HCEC 1CT (cell line): ENCODE measurements at regions not wholly inside any gene's neighbourhood (a gene's known extent, or its start where the extent isn't known, plus 50 kb on each side); places are given as distances from the start of the nearest gene placed in this dataset.
"Not testable (repeated sequence)": the region's sequence is repeated elsewhere in the genome, so short reads cannot be mapped to it uniquely, and the experiment has no call there.

ENCODE experiments used
- DNase-seq: peaks from one replicate; pipeline ENCODE4 v3.0.0-alpha.2; 2017

DNA sequence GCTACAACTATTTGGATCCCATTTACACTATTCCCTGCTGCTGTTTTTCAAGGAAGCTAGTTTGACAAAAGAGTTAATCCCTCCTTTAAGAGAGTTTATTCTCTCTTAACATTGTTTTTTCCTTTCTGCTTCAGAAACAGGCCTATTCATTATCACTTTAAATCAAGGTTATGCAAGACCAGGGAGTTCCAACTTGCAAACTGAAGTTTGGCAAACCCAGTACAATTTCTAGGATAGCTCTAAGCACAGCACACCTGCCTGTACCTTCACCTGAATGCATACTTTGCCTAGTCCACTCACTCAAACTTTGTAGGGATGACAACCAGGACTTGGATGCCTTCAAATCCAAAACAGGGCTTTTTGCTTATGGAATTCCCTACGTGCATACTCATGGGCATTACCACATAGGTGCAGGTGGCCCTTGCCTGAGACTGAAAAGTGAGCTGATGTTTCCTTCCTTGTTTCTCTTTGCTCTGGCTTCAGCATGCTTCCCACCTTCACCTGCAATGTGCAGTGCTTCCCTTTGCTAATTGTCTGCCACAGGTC lies 193.8 kb upstream of the MMADHC start:
- no peak for DNase-seq

- DNase-seq: no peak
Observed at GRCh38 chr2:149773006-149773405, 185.4 kb upstream of the MMADHC start.

- no peak for DNase-seq
Observed at GRCh38 chr2:149768320-149768799, 180.8 kb upstream of the MMADHC start.

- peak; percentile 84 for DNase-seq
Observed at GRCh38 chr2:149767516-149767974, 180.0 kb upstream of the MMADHC start.

DNA sequence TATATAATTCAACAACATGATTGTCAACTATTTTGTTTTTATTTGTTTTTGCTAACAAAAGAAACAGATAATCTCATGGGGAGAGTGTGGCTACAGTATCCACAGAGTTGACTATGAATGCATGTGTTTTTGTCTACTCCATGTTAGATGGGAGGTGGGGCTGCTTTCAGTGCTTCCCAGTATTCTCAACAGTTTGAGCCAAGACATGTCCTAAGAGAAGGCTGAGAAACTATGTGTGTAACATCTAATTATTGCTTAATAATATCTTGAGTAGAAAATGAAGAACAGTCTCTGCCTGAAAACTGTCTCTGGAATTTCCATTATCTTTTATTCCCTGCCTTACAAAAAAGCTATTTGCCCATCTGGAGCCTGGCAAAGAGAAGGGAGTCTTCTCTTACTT lies 178.8 kb upstream of the MMADHC start:
- no peak for DNase-seq

GRCh38 chr2:149765636-149766035 lies 178.1 kb upstream of the MMADHC start:
- DNase-seq: no peak

DNA sequence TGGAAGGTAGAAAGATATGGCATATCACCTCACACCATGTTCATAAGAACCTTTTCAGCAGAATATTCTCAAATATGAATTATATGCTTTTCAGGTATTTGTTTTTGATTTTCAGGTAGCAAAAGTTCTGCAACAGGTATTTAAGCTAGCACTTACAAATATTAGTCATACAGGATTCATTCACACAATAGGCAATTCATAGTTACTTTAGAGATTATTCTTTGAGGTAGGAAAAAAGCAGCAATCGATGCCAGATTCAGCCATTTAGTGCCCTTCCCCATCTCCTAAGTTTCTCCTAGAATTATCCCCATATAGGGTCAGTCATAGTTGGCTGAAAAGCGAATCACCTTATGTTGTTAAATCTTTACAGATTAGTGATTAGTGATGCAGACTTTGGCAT lies 177.4 kb upstream of the MMADHC start:
- no peak for DNase-seq

DNA sequence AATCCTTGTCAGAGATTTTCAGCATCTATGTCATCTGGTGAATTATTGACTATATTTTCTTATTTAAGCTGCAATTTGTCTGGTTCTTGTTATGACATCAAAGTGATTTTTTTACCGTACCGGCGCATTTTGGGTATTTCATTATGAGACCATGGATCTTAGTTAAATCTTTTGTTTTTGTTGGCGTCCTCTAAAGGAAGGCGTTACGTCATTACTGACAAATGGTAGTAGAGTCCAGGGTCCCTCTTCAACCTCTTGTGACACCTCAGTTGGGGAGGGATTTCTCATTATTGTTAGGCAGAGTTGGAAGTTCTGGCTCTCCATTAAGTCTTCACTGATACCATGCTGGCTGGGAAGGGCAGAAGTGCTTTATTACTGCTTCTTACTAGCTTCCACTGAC lies 175.8 kb upstream of the MMADHC start:
- DNase-seq: no peak

GRCh38 chr2:149761611-149762010 lies 174.0 kb upstream of the MMADHC start:
- DNase-seq: no peak

DNA sequence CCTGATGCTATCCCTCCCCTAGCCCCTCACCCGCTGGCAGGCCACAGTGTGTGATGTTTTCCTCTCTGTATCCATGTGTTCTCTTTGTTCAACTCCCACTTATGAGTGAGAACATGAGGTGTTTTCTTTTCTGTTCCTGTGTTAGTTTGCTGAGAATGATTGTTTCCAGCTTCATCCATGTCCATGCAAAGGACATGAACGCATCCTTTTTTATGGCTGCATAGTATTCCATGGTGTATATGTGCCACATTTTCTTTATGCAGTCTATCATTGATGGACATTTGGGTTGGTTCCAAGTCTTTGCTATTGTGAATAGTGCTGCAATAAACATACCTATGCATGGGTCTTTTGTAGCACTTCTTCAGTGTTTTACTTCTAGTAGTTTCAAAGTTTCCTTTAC lies 171.8 kb upstream of the MMADHC start:
- not testable (repeated sequence) for DNase-seq

DNA sequence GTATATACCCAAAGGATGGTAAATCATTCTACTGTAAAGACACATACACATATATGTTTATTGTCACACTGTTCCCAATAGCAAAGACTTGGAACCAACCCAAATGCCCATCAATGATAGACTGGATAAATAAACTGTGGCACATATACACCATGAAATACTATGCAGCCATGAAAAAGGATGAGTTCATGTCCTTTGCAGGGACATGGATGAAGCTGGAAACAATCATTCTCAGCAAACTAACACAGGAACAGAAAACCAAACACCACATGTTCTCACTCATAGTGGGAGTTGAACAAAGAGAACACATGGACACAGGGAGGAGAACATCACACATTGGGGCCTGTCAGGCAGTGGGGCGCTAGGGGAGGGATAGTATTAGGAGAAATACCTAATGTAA lies 167.1 kb upstream of the MMADHC start:
- not testable (repeated sequence) for DNase-seq

GRCh38 chr2:149747456-149747855 lies 159.9 kb upstream of the MMADHC start:
- peak; percentile 45 for DNase-seq

- no peak for DNase-seq
Observed at GRCh38 chr2:149745396-149746230, 158.0 kb upstream of the MMADHC start.

DNA sequence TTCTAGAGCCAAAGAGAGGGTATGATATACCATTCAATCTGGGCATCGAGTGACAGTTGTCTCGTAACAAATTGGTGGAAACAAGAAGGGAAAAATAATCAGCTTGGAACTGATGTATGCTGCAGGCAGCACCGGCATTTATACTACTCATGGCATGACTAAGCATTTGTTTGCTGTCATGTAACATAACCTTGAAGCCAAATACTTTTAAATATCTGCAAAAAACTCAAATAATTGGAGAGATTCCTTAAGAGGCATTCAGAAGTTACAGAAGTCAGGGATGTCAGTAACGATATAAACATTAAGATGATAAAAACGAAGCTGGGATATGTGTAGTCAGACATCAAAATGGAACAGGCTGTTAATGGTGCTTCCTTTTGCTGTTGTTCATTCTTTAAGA lies 157.3 kb upstream of the MMADHC start:
- peak; percentile 64 for DNase-seq

DNA sequence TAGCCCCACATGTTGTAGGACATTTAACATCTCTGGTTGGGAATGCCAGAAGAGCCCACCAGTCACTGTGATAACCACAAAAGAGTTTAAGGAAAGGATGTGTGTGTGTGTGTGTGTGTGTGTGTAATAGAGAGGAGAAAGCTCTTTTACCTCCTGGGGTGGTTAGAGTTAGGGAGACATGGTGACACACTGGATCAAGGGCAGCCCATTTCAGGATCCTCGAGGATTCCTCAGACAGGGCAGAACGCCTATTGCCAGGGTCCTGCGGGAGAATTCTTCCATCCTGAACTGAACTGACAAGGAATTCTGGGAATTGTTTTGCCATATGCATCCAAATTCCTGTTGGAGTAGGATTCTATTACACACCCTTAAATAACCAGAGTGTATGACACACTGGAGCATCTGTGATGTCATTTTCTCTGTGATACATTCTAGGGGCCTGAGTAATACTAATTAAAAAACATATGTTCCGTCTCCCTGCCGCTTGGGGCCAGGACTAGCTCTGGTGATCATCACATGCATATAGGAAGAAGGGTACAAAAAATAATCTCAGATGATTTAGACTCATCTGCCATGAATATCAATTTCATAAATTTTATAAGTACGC lies 156.4 kb upstream of the MMADHC start:
- DNase-seq: peak; percentile 98

DNA sequence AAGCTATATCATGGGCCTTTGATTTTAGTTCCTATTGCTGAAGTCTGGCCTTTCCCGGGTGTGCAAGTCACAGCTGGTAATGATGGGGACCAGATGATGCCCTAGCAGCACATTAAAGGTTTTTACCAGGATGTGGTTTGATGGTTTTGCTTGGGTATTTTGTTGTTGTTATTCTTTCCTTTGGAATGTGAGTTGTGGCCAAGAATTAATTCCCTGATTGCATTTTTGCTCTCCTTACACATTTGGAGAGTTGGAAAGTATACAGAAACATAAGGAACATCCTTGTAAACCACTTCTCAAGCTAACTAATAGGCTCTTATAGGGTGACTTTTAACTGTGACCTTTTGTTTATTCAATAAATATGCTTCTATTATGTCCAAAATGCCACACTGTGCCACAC lies 154.1 kb upstream of the MMADHC start:
- peak; percentile 93 for DNase-seq

DNA sequence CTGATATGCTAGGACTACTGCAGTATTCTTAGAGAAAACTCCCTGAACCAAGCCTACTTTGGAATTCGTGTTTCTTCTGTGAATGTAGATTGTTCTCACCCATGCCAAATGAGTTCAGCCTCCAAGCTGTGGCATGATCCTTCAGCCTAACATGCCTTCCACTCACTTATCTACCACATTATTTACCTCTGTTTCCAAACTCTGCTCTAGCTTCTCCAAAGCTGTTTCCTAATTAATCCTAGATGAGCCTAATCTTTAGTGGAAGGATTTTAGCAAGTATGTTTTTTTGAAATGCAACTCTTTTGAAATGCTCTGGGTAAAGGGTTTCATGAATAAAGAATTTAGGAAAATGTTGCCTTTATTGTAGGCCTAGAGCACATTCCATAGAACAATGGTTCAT lies 152.9 kb upstream of the MMADHC start:
- peak; percentile 7 for DNase-seq

DNA sequence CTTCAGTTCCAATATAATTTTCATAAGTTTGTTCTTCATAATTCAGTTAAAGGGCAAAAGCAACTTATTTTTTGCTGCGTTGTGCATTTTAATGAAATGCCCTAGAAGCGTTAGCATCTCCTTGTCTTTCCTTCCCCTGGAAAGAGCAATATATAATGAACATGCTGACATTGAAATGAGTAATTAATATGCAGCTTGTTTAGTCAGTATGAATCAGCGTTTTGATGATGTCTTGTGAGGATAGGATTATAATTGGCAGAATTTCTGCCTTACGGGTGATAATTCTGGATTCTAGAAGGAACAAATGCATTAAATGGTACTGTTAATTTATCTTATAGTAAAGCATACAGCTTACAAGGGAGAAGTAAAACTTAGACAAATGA lies 152.3 kb upstream of the MMADHC start:
- peak; percentile 55 for DNase-seq

GRCh38 chr2:149739171-149739882 lies 151.8 kb upstream of the MMADHC start:
- peak; percentile 40 for DNase-seq

- peak; percentile 62 for DNase-seq
Observed at GRCh38 chr2:149738767-149739166, 151.2 kb upstream of the MMADHC start.

GRCh38 chr2:149737896-149738295 lies 150.3 kb upstream of the MMADHC start:
- DNase-seq: no peak

- DNase-seq: peak; percentile 13
Observed at GRCh38 chr2:149735237-149735958, 147.8 kb upstream of the MMADHC start.
